HG03571 (cell line): ENCODE measurements at regions not wholly inside any gene's neighbourhood (a gene's known extent, or its start where the extent isn't known, plus 50 kb on each side); places are given as distances from the start of the nearest gene placed in this dataset.

Experiments
- ATAC-seq: cut with Tn5 transposase; IDR thresholded peaks from one replicate; pipeline ENCODE4 v1.9.1; 2021; ENCODE audit not compliant: unreplicated experiment

GRCh38 chr6:4591218-4591617 lies 185.0 kb upstream of the CDYL start:
- ATAC-seq: no peak

GRCh38 chr6:4589295-4589694 lies 186.9 kb upstream of the CDYL start:
- ATAC-seq: no peak

- ATAC-seq: no peak
These were observed 187.6 kb upstream of the CDYL start for GRCh38 chr6:4588581-4588980.

- ATAC-seq: no peak
These were observed 188.0 kb upstream of the CDYL start for GRCh38 chr6:4588163-4588562.

- no peak for ATAC-seq
These were observed 189.0 kb upstream of the CDYL start for GRCh38 chr6:4587171-4587570.

GRCh38 chr6:4586469-4586859 lies 189.7 kb upstream of the CDYL start:
- no peak for ATAC-seq

- ATAC-seq: no peak
These were observed 190.3 kb upstream of the CDYL start for GRCh38 chr6:4585682-4586468.

GRCh38 chr6:4584801-4585200 lies 191.4 kb upstream of the CDYL start:
- ATAC-seq: no peak

GRCh38 chr6:4582506-4583417 lies 193.4 kb upstream of the CDYL start:
- ATAC-seq: no peak

- ATAC-seq: no peak
These were observed 194.5 kb upstream of the CDYL start for GRCh38 chr6:4581468-4582385.

GRCh38 chr6:4580361-4580760 lies 195.8 kb upstream of the CDYL start:
- no peak for ATAC-seq

- ATAC-seq: no peak
These were observed 198.8 kb upstream of the CDYL start for GRCh38 chr6:4577406-4577805.

- no peak for ATAC-seq
These were observed 200.5 kb upstream of the CDYL start for GRCh38 chr6:4575714-4576113.

- ATAC-seq: no peak
These were observed 202.2 kb upstream of the CDYL start for GRCh38 chr6:4574007-4574406.

- ATAC-seq: no peak
These were observed 205.2 kb upstream of the CDYL start for GRCh38 chr6:4571011-4571410.

GRCh38 chr6:4568138-4568537 lies 208.1 kb upstream of the CDYL start:
- ATAC-seq: no peak

- ATAC-seq: no peak
These were observed 209.1 kb upstream of the CDYL start for GRCh38 chr6:4567141-4567540.

- ATAC-seq: no peak
These were observed 210.6 kb upstream of the CDYL start for GRCh38 chr6:4565301-4566250.

GRCh38 chr6:4564801-4565271 lies 211.4 kb upstream of the CDYL start:
- no peak for ATAC-seq

GRCh38 chr6:4563877-4564276 lies 212.3 kb upstream of the CDYL start:
- ATAC-seq: no peak
